ENCODE measurements at regions not wholly inside any gene's neighbourhood (a gene's known extent, or its start where the extent isn't known, plus 50 kb on each side); places are given as distances from the start of the nearest gene placed in this dataset.
"Not testable (repeated sequence)": the region's sequence is repeated elsewhere in the genome, so short reads cannot be mapped to it uniquely, and the experiment has no call there.

DNA sequence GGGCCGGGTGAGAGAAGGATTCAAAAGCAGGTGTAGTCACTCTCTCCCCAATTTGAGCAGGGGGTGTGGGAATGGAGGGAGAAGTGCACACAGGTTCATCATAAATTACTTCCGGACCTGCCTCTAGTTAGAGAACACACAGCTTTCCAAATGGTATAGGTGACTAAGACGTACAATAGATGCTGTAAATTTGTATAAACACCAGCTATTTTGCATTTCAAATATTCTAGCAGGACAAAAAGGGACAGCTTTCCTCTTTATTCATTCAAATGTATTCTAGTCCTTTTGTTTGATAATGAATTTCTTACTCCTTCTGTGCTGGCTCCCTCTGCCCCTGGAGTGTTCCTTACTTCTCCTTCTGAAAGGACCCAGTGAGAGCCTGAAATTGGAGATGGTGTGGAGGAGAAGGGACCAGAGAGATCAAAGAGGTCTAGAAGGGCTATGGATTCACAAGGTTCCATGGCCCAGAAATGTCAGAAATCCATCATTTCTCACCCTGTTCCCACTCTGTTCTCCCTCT is 53.2 kb upstream of the SH3BP4 start:
- no peak for DNase-seq (ENCODE audit: low read depth, low spot score)

DNA sequence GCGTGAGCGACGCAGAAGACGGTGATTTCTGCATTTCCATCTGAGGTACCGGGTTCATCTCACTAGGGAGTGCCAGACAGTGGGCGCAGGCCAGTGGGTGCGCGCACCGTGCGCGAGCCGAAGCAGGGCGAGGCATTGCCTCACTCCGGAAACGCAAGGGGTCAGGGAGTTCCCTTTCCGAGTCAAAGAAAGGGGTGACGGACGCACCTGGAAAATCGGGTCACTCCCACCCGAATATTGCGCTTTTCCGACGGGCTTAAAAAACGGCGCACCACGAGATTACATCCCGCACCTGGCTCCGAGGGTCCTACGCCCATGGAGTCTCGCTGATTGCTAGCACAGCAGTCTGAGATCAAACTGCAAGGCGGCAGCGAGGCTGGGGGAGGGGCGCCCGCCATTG is 63.4 kb upstream of the SH3BP4 start:
- DNase-seq (ENCODE audit: low read depth, low spot score): not testable (repeated sequence)

DNA sequence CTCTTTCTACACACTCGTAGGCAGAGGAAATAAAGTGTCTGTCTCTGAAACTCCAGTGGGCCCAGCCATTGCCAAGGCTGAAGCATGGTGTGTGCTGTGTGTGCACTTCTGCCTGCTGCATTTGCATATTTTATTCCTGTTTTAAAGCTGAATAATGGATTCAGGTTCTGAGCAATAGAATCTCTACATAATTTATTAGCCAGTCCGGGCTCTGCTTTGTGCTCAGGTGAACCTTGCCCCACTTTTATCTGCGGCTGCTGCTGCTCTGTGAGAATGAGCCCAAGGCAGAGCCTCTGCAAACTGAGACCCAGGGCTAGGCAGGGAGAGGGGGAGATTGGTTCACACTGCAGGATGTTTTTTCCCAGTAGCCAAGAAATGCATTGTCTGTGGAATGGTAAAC is 64.6 kb upstream of the SH3BP4 start:
- DNase-seq (ENCODE audit: low read depth, low spot score): no peak

DNA sequence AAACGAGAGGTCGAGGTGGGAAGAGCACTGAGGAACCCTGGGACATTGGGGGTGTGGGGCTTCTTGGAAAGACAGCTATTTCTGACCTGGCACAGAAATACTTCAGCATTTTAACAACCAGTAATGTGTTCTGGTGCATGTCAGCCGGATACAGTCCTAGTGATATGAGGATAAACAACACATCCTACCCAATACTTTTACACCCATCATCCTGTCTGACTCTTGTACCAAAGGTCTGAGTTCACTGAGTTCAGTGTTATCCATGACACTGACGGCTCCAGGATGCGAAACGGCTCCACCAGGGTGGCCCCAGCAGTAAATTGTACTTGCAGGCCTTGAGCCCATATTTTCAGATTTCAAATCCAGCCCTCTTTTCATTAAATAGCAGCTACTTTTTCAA is 65.9 kb upstream of the SH3BP4 start:
- no peak for DNase-seq (ENCODE audit: low read depth, low spot score)

DNA sequence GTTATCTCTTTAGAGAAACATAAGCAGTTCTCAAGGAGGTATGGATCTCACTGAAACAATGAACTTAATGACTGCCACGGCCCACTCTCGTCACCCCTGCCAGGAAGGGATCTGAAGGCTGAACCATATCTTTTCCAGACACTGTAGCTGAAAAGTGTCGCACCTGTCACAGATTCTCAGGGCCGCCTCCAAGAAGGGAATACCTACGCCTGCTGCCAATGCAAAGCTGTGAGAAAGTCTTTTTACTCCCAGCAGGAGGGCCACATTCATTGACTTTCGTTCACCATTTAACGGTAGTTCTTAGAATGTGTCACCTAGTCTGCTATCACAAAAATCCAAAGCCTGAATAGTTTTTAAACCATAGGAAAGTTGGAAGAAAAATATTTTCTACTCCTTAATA is 66.7 kb upstream of the SH3BP4 start:
- no peak for DNase-seq (ENCODE audit: low read depth, low spot score)

DNA sequence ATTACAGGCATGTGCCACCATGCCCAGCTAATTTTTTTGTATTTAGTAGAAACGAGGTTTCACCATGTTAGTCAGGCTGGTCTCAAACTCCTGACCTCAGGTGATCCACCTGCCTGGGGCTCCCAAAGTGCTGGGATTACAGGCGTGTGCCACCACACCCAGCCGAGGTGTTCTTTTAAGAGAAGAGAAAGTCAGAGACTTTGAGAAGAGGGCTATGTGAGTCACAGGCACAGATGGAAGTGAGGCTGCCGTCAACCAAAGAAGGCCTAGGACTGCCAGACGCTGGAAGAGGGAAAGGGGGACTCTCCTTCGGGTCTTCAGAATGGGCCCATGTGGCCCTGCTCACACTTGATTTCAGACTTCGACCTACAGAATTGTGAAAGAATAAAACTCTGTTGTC is 67.2 kb upstream of the SH3BP4 start:
- no peak for DNase-seq (ENCODE audit: low read depth, low spot score)

DNA sequence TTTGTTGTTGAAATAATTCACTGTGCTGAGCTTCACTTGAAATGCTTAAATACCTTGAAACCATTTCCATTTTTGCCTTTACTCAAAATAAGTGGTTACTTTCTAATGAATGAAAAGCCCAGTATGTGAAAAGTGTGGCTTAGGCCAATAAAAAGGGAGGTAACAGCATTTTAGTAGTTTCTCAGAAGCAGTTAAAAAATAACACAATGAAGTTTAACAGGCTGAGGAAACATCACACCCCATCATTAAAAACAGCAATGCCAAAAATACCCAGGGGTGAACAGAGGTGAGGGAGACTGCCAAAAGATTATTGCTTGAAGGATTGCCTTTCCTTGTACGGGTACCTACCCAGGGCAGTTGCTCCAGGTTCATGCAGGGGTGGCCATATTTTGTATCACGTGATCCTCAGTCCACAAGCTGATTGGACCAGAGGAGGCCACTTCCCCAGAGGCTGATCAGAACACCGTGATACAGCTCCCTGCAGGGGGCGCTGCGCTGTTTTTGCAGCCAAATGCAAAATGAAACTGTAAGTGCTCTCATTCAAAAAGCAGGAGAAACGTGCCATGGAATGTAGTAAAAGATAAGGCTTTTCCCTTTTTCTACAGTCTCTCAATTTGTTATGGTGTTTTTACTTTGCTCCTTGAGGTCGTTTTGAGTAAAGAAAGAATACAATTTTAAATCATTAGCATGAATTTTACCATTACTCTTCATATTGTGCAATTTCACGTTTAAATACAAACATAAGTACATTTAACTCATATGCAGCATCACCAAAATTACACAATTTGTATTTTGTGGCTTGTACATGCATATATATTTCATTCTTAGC is 70.2 kb upstream of the SH3BP4 start:
- peak; percentile 56 for DNase-seq (ENCODE audit: low read depth, low spot score)

DNA sequence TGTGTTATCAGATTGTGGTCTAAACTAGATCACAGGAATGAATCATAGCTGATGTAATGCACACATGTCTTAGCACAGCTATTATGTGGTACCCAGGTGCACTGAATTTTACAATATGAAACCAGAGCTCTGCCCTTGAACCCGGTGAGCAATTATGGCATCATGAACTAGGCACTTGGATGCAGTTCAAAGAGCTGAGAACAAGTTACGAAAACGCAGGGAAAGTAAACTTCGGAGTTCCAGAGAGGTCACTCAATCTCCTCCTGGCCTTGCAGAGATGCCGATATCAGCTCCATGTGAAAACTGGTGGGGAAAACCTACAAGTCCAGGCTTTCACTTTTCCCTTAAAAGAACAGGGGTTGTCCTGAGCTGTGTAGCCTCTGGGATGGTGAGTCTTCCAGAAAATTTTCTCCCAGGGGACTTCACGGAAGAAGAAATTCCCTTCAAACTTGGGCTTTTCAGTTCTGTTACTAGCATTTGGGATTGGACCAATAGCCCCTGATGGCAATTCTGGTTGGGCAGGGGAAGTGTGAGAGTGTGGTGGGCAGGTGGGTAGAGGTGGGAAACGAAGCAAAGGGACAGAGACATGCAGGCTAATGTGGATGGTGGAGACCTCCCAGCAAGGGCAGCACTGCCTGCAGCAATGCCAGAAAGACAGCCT is 71.1 kb upstream of the SH3BP4 start:
- DNase-seq (ENCODE audit: low read depth, low spot score): no peak

DNA sequence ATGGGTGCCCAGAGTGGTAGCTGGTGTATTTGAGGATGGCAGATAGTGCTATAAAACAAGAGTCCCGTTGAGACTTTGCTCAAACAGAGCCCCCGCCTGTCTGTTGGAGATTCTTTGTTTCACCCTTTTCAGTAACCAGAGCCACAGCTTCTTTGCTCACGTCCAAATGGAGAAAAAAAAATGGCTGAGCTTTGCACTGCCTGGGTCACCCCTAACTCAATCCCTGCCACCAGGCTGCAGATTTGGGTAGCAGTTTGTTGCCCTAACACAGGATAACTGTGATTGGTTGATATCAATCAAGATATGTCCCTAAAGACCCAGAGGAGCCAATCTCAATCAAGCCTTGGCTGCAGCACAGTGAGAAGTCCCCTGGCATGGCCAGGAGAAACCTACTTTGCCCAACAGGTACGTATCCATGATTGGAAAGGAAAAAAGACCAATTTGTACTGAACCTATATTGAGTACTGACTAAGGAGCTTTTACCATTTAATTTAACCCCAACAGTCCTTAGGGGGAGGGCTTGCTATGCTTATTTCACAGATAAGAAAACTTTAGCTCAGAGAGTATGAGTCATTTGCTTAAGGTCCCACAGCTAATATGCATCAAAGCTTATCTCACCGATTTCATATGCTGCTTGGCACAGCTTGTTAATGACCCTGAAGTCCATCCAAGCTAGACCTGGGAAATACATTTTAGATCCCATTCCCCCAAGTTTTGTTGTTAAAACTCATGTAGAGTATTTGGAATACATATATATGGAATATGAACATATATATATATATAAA is 72.0 kb upstream of the SH3BP4 start:
- no peak for DNase-seq (ENCODE audit: low read depth, low spot score)

DNA sequence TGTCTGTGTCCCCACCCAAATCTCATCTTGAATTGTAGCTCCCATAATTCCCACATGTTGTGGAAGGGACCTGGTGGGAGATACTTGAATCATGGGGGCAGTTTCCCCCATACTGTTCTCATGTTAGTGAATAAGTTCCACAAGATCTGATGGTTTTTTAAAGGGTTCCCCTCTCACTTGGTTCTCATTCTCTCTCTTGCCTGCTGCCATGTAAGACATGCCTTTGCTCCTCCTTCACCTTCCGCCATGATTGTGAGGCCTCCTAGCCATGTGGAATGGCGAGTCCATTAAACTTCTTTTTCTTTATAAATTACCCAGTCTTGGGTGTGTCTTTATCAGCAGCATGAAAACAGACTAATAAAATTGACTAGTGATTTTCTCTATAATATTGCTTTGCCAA is 75.2 kb upstream of the SH3BP4 start:
- not testable (repeated sequence) for DNase-seq (ENCODE audit: low read depth, low spot score)

DNA sequence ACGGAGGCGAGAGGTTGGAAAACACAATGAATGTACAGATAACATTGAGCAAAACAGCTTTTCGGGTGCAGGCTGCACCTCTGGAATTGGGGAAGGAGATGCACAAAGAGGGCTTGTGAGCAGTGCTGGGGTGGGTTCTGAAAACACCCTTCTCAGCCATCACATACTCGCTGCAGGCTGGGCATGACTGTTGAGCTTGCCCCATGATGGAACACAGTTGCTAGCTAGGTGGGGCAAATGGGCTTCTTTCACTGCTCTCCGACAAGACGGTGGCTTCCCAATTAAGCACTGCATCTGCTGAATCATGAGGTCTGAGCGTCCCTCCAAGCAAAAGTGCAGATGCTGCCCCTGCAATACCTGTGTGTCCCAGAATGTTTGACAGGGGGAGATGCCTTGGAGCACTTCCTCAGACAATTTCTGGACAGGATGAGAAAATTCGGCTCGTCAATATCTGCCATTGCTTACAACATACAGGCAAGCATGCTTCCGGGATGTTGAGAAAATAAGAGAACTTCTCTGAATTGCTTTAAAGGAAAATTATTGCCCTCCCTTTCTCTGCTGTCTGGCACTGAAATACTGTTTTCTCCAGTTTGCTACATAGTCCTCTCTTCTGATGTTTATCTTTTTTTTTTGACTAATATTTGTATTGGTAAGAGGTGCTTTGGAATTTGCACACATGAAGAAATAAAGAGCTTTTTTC is 77.3 kb upstream of the SH3BP4 start:
- no peak for DNase-seq (ENCODE audit: low read depth, low spot score)

DNA sequence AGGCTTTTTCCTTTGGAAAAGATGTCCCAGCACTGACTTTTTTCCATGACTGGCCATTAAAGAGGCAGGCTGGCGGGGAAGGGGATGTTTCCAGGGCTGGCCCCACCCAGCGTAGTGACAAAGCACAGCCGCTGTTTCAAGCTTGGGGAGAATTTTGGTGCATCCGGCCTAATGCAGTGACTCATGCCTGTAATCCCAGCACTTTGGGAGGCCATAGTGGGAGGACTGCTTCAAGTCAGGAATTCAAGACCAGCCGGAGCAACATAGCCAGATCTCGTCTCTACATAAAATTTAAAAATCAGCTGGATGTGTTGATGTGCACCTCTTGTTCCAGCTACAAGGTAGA is 78.0 kb upstream of the SH3BP4 start:
- DNase-seq (ENCODE audit: low read depth, low spot score): no peak

DNA sequence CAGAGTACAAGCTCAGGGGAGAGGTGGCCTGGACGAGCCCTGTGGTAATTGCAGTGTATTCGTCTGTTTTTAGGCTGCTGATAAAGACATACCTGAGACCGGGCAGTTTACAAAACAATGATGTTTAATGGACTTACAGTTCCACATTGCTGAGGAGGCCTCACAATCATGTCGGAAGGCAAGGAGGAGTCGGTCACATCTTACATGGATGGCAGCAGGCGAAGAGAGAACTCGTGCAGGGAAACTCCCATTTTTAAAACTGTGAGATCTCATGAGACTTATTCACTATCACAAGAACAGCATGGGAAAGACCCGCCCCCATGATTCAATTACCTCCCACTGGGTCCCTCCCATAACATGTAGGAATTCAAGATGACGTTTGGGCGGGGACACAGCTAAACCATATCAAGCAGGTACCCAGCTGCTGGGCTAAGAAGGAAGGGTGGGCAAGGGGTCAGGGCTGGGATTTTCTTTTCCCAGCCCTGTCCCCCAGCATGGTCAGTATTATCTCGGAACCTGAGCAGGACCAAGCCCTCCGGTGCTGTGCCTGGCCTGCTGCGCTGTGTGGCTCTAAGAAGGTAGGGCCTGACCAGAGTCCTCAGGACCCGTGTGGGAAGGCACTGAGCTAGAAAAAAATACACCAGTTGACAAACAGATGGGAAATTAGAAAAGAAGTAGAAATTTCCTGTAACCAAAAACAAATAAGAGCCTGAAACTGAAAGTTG is 78.6 kb upstream of the SH3BP4 start:
- DNase-seq (ENCODE audit: low read depth, low spot score): no peak

DNA sequence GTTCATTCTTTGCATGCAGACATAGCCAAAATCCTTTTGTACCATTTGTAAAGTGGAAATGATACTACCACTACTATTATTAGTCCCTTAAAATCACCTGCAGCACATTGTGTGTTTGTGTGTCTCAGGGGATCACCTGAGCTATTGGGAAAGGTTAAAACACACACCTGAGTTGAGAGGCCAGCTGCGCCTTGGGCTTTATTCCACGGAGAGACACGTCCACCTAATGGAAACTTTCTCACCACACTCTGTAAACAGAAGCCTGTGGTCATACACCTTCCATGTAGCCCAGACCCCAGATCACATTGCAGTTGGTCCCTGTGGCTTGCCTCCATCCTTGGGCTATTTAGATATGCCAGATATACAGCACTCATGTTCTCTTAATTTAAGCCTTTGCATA is 81.8 kb upstream of the SH3BP4 start:
- no peak for DNase-seq (ENCODE audit: low read depth, low spot score)

DNA sequence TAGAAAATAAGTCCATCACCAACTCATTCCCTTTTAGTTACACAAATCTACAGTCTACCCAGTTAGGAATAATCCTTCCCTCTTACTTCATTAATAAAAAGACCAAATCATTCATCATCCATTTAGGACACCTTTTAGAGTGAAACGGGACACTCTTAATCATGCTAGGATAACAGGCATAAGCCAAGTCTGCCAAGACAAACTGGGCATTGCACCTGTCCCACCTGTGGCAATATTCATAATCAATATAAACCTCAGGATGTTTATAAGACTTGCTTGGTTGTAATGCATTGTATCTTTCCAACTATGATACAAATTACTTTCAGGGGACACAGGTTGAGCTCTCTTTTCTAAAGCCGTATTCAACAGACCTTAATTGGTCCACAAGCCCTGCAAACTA is 82.7 kb upstream of the SH3BP4 start:
- DNase-seq (ENCODE audit: low read depth, low spot score): no peak

DNA sequence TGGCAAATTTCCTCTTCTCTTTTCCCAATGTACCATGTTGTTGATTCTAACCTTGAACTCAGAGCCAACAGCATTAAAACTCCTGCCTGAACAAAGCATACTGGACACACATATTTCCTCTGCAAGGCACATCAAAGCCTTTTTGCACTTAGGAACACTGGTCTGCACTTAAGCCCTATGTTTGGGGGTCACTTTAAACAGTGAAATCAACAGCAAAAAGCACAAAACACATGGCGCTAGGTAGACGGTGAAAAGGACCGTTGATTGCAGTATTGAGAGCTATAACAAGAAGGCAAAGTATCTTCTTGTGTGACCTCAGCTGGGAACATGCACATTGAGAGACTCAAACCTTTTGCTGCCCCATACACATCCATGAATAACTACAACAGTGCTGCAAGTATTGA is 83.9 kb upstream of the SH3BP4 start:
- no peak for DNase-seq (ENCODE audit: low read depth, low spot score)

DNA sequence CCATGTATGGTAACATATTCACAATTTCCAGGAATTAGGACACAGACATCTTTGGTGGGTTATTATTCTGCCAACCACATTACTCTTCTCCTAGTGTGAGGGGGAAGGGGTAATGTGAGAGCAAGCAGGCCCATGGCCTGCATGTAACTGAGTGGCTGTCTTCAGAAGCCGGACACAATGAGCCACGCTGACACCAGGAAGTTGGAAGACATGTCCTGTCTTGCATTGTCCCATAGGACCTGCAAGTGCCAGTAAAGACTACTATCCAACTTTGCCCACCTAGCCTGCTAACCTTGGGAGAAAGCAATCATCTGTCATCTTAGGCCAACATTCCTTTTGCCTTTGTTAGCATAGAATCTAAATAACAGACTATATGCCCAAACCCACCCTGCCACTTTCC is 86.2 kb upstream of the SH3BP4 start:
- no peak for DNase-seq (ENCODE audit: low read depth, low spot score)

DNA sequence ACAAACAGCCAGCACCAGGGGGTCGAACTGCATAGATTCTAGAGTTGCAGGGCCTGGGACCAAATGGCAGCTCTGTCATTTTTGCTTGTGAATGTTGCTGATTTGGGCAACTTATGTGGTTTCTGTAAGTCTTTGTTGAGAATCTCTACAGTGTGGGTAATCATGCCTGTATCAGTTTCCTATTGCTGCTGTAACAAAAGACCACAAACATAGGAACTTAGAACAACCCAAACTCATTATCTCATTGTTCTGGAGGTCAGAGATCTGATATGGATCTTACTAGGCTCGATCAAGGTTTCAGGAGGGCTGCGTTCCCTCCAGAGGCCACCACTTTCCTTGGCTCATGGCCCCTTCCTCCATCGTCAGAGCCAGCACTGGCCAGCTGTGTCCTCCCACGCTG is 86.8 kb upstream of the SH3BP4 start:
- DNase-seq (ENCODE audit: low read depth, low spot score): no peak

DNA sequence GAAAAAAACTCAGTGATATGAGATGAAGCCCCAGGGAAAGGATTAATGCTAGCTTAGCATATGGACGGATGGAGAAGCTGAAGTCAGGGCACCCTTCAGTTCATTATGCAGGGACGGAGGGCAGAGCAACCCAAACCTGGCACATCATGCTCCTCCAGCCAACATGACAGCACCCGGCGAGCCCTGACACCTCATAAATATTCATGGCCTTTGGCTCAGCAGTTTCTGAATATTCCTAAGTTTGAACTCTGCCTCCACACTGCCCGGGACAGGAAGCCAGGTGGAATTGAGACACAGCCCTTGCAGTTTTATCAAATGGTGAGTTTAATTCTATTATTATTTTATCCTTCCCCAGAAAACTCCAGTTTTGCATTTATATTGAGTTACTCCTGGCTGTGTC is 87.3 kb upstream of the SH3BP4 start:
- DNase-seq (ENCODE audit: low read depth, low spot score): no peak

DNA sequence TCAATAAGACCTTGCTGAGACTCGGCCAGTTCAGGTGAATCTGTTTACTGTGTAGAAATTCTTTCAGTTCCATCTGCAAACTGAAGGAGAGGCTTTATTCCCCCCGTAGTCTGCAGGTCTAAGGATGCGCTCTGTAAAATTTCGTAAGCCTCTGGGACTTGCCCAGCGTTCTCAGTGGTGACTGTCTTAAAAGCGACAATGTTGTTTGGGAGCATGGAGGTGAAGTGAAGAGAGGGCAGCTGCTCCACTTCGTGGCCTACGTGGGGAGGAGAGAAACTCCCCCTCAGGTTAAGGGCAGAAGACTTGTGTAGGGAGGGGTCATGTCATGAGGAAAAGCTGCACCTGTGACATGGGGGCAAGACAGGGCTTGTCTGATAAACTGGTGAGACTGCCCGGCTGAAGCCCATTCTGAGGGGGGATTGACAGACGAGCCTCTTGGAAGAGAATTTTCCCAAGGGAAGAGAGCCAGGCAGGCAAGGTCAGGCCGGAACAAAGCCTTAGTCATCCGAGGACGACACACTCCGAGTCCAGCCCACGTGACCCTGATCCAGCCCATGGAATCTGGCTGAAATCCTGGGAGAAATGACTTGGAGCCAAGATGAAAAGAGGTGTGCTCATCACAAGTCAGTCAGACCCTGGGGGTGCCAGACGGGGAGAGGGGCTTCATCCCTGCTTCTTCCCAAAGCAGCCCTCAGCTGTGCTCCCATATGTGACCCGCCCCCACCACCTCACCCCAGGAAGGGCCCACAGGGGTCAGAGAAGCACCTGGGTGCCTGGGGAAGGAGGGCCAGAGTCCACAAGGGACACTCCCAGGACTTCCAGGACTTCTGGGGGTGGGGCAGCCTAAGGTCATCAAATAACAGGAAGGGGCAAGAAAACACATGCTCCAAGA is 88.5 kb upstream of the SH3BP4 start:
- no peak for DNase-seq (ENCODE audit: low read depth, low spot score)
